Embryonic facial prominence (tissue), 1 donor: ENCODE measurements at regions not wholly inside any gene's neighbourhood (a gene's known extent, or its start where the extent isn't known, plus 50 kb on each side); places are given as distances from the start of the nearest gene placed in this dataset.

Source experiments
- DNase-seq: peaks from one replicate; pipeline ENCODE4 v3.0.0-alpha.2; 2016; ENCODE audit errors: extremely low spot score

DNA sequence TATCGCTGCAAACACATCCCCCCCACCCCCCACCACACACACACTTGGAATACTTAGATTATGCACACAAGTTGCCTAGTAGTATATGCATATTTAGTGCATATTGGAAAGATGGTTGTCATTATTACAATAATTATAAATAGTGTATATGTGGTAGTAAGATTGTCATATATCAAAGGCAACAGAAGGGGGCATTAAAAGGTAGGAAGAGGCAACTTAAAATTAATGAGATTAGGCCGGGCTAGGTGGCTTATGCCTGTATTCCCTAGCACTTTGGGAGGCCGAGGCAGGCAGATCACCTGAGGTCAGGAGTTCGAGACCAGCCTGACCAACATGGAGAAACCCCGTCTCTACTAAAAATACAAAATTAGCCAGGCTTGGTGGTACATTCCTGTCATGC, 52.1 kb downstream of the GSC start:
- DNase-seq: no peak

- no peak for DNase-seq
Observed at GRCh38 chr14:94716976-94717375, 52.9 kb downstream of the GSC start.

- DNase-seq: no peak
Observed at GRCh38 chr14:94713115-94713514, 56.8 kb downstream of the GSC start.

GRCh38 chr14:94710731-94711130, 59.2 kb downstream of the GSC start:
- DNase-seq: no peak

DNA sequence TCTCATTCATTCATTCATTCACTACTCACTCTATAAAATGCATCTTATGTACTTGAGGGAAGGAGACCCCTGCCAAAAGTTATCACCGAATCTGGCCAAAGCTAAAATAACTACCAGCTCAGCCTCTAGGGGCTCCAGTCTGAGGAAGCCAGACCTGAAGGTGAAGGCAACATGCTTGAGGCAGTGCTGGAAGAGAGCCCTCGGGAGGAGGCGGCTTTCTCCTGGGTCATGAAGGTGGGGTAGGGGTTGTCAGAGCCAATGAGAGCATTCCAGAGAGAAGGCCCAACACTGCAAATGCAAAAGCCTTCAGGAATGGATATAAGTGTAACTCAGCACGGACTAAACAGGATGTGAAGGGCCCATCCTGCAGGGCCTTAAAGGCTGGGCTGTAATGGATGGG, 62.4 kb downstream of the GSC start:
- DNase-seq: no peak

DNA sequence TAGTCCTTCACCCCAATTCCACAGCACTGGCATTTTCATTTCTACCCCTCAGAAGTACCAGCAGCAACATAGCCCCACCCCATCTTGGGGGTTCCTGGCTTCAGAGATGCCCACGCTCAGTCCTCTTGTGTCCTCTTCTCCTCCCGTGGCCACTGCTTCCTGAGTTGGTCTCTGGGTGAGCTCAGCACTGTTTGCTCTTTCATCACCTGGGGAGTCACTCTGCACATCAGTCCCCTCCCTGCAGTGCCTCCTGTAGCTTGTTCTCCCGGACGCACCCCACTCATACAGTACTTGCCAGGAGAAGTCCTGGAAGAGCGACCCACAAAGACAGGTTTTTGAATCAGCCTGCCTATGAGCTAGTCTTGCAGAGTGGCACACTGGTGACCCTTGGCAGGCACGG, 63.8 kb downstream of the GSC start:
- DNase-seq: no peak

- no peak for DNase-seq
Observed at GRCh38 chr14:94702629-94703028, 67.3 kb downstream of the GSC start.

DNA sequence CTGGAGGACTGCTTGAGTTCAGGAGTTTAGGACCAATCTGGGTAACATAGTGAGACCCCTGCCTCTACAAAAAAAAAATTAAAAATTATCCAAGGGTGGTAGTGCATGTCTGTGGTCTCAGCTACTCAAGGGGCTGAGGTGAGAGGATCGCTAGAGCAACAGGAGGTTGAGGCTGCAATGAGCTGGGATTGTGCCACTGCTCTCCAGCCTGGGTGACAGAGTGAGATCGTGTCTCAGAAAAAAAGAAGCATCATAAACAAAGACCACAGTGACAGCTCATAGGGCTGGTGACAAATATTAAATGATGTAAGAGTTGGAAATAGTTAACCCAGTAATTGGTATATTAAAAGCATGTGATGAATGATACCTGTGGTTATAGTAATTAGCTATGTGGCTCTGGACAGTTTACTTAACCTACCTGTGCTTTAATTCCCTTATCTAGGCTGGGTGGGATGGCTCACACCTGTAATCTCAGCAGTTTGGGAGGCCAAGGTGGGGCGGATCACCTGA, 68.0 kb downstream of the GSC start:
- DNase-seq: no peak

DNA sequence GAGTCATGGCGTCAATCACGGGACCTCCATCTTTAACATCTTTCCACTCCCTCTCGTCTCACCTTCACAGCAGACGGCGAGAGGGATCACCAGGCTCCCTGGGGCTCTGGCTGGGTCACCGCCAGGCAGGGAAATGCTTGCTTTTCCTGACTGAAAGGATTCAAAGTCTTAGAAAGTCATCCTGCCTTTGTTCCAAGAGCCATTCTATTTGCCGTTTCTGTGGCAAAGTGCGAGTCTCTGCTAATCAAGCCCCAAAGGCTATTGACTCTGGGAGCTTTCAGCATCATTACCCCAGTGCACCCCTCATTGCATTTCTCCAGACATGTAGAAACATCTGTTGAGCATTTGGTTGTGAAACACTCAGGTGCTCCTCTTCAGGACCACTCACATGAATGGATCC, 69.6 kb downstream of the GSC start:
- DNase-seq: no peak

DNA sequence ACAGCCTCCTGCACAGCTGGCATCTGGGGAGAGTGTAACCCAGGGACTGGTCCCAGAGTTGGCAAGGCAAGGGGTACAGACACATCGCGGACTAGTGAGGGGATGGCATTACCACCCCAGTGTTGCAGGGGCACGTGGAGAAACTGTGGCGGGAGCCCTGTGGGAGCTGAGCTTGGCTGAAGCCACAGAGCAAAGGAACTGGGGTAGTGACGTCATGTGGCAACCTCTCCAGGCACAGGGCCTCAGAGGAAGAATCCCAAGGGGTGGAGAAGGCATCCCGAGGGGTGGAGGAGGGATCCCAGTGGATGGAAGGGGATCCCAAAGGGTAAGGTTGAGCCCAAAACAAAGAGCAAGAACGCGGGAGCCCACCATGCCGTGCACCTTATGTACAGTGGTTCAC, 70.1 kb downstream of the GSC start:
- no peak for DNase-seq

DNA sequence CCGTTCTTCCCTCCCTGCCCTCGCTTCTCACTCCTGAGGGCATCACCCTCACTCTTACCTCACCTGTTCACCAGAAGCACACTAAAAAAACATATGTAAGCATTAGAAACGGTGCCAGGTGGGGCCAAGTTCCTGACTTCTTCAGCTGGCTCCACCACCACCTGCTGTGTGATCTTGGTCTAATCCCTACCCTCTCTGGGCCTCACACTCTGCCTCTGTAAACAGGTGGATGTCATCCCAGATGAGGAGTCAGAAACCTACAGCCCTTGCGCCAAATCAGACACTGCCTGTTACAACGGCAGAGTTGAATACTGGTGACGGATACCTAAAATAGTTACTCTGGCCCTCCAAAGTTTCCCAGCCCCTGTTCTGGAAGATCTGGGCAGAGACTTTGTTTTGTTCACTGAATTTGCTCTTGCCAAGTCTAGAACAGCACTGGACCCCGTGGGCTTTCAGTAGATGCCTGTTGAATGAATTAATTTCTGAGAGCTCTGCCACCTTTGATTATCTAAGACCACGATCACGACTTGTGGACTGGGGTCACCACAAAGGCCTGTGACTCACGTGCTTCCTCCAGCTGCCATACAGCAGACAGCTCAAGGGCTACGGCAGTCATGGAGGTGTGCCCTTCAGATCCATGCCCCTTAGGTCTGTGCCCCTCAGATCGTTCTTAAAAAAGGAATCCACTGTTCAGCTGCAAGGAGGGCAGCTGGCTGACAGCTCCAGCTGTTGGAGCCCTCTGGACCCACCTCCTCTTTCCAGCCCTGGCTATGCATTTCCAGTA, 71.9 kb downstream of the GSC start:
- DNase-seq: no peak

DNA sequence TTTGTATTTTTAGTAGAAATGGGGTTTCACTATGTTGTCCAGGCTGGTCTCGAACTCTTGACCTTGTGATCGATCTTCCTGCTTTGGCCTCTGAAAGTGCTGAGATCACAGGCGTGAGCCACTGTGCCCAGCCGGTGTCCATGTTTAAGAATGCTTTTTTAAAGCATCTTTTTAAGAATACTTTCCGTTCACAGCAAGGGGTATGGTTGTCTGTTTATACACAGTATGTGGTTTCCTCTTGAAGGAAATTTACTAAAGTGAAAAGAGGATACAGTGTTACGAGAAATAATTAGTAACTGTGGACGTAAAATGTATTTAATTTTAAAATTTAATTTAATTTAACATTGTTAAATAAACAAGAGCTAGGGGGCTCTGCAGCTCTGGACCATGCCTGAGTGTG, 73.4 kb downstream of the GSC start:
- no peak for DNase-seq

GRCh38 chr14:94695231-94695630, 74.7 kb downstream of the GSC start:
- DNase-seq: no peak

GRCh38 chr14:94691660-94692034, 78.3 kb downstream of the GSC start:
- no peak for DNase-seq

DNA sequence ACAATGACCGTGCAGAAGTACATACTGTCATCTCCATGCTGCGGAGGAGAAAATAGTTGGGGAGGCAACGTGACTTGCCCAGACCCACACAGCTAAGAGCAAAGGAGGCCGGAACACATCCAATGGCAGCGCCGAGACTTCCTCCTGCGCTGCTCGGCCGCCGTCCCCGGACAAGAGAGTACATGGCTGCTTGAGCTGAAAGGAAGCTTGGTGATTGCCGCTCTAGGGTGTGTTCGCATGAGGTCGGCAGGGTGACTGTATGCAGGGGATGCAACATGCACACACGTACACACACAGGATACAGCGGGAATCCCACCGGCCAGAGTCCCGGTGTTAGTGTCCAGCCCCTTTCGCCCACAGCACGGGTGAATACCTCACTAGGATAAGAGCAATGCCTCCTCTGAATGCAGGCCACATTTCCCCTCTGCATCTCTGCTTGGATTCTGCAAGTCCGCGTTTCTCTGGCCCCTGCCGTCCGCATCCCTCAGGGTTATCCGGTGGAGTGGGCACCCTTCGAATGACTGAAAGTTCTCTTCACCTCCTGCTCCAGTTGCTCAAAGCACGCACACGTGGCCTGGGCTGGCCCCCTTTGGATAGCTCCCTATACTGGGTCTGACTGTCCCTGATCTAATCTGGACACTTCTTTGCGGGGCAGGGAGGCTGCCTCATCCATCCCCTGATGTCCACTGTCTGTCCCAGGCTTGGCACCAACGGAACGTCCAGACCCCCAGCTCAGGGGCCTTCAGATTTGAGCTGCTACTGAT, 78.8 kb downstream of the GSC start:
- no peak for DNase-seq

DNA sequence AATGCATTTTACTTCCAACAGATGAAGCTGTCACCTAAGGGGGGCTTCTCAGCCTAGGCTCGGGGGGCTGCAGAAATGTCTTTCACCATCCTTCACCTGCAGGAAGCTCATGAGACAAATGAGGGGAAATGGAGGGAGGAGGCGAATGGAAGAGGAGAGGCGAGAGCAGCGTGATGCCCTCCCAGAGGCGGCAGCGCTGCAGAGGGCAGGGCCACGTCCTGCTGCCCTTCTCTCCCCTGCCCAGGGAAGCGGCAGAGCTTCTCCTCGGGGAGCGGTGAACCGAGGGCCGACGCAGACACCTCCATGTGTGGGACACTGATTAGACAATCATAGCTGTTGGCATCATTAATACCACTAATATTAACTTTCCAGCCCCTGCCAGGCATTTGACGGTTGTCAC, 78.3 kb downstream of the SERPINA3 start:
- no peak for DNase-seq

DNA sequence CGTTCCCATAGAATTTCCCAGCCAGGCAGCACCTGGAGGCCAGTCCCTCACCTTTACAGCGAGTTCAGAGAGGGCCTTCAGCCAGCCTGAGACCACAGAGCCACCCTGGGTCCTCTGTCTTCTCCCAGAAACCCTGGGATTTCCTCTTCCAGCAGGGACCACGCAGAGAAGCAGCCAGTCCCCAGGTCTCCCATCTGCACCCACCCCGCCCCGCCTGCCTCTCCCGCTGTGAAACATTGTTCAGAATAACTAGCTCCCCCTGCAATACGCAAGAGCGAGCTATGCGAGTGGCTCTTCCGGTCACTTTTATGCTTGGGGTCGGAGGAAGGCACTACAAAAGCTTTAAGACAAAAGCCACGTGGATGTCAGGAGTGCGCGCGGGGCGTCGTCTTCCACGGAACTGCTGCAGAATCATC, 77.8 kb downstream of the SERPINA3 start:
- DNase-seq: no peak

- DNase-seq: peak; percentile 36
Observed at GRCh38 chr14:94689218-94689984, 77.2 kb downstream of the SERPINA3 start.

- DNase-seq: no peak
Observed at GRCh38 chr14:94686511-94687160, 74.4 kb downstream of the SERPINA3 start.

- DNase-seq: no peak
Observed at GRCh38 chr14:94685681-94686485, 73.7 kb downstream of the SERPINA3 start.

DNA sequence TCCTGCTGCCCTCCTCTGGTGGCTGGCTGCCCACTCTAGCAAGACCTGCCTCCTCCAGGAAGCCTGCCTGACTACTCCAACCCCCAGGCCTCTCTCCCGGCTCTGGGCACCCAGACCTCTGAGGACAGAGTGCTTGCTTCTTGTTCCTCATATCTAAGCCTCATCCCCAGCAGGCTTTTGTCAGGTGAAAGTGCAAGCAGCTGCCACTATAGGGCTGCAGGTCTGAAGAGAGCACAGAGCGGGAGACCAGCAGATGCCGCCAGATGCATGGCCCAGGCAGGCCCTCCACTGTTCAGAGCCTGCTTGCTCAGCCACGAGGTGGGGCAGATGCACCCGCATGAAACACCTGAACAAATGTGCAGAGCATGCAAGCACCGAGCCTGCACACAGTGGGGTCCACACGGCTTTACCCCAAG, 73.0 kb downstream of the SERPINA3 start:
- DNase-seq: no peak
